Activated CD4-positive, CD25-positive, alpha-beta regulatory T cell treated with anti-CD3 and anti-CD28 coated beads, Interleukin-2, amount 50 U/mL, for 24 hours (primary cell): ENCODE measurements at regions not wholly inside any gene's neighbourhood (a gene's known extent, or its start where the extent isn't known, plus 50 kb on each side); places are given as distances from the start of the nearest gene placed in this dataset.

ENCODE experiments used
- ATAC-seq, 2 donors: fragments of 150-1000 bp; cut with Tn5 transposase; one replicate each; pipeline ENCODE4 v1.10.0; 2021; ENCODE audit warnings: mild to moderate bottlenecking in 1 of 2, moderate library complexity in 1 of 2

GRCh38 chr5:153400931-153401330 is 89.5 kb upstream of the GRIA1 start:
- ATAC-seq = no peak

GRCh38 chr5:153402550-153402949 is 87.9 kb upstream of the GRIA1 start:
- no peak for ATAC-seq

- no peak for ATAC-seq
These were observed 87.0 kb upstream of the GRIA1 start for GRCh38 chr5:153403470-153403869.

GRCh38 chr5:153404747-153405146 is 85.7 kb upstream of the GRIA1 start:
- ATAC-seq = no peak

GRCh38 chr5:153421676-153422075 is 68.8 kb upstream of the GRIA1 start:
- no peak for ATAC-seq

- no peak for ATAC-seq
These were observed 64.6 kb upstream of the GRIA1 start for GRCh38 chr5:153425914-153426313.

- no peak for ATAC-seq
These were observed 60.6 kb upstream of the GRIA1 start for GRCh38 chr5:153429761-153430380.

GRCh38 chr5:153432583-153432982 is 57.9 kb upstream of the GRIA1 start:
- ATAC-seq = no peak

GRCh38 chr5:153437251-153437650 is 53.2 kb upstream of the GRIA1 start:
- no peak for ATAC-seq

GRCh38 chr5:153439130-153439529 is 51.3 kb upstream of the GRIA1 start:
- no peak for ATAC-seq
